Smooth muscle cell (in vitro differentiated cells): ENCODE measurements at regions not wholly inside any gene's neighbourhood (a gene's known extent, or its start where the extent isn't known, plus 50 kb on each side); places are given as distances from the start of the nearest gene placed in this dataset.

Experiments used
- DNase-seq: peaks from one replicate; lab custom pipeline; 2025; ENCODE audit not compliant: unreplicated experiment; lab: John Stamatoyannopoulos, UW
- H2AFZ ChIP-seq: fragments of 200-600 bp; sonication (generic); 2 replicates; pipeline ENCODE4 v1.6.0; 2016; ENCODE audit warnings: antibody characterized with exemption, low read depth, mild to moderate bottlenecking
- H3F3A ChIP-seq: fragments of 200-600 bp; sonication (generic); 2 replicates; pipeline ENCODE4 v1.6.0; 2017; ENCODE audit warnings: antibody characterized with exemption, low read depth
- H3K27ac ChIP-seq: fragments of 200-600 bp; sonication (generic); 2 replicates; pipeline ENCODE4 v1.5.1; 2016; ENCODE audit warnings: low read depth, mild to moderate bottlenecking
- H3K27me3 ChIP-seq: fragments of 200-600 bp; sonication (generic); 2 replicates; pipeline ENCODE4 v1.6.1; 2016; ENCODE audit warnings: low read depth, mild to moderate bottlenecking
- H3K36me3 ChIP-seq: fragments of 200-600 bp; sonication (generic); 2 replicates; pipeline ENCODE4 v1.5.1; 2016; ENCODE audit warnings: low read depth
- H3K4me1 ChIP-seq: fragments of 200-600 bp; sonication (generic); 2 replicates; pipeline ENCODE4 v1.5.1; 2016; ENCODE audit warnings: low read depth
- H3K4me2 ChIP-seq: fragments of 200-600 bp; sonication (generic); 2 replicates; pipeline ENCODE4 v1.6.0; 2016; ENCODE audit warnings: mild to moderate bottlenecking
- H3K4me3 ChIP-seq: fragments of 200-600 bp; sonication (generic); 2 replicates; pipeline ENCODE4 v1.5.1; 2016; ENCODE audit warnings: mild to moderate bottlenecking
- H3K79me2 ChIP-seq: fragments of 200-600 bp; sonication (generic); 2 replicates; pipeline ENCODE4 v1.6.0; 2016; ENCODE audit warnings: low read depth, mild to moderate bottlenecking
- H3K9ac ChIP-seq: fragments of 200-600 bp; sonication (generic); 2 replicates; pipeline ENCODE4 v1.6.0; 2016; ENCODE audit warnings: low read depth
- H3K9me3 ChIP-seq: fragments of 200-600 bp; sonication (generic); replicated peaks from 2 replicates; pipeline ENCODE4 v1.5.1; 2016; ENCODE audit warnings: low read depth
- H4K20me1 ChIP-seq: fragments of 200-600 bp; sonication (generic); 2 replicates; pipeline ENCODE4 v1.6.0; 2016; ENCODE audit warnings: low read depth
- WGBS: methylation state at CpG from one replicate; pipeline ENCODE4 v1.1.7; 2016; ENCODE audit warnings: low lambda C conversion rate; 5-methylcytosine and 5-hydroxymethylcytosine counted together
- TF ChIP-seq, protein P1 (sequence below): fragments of 200-600 bp; sonication (generic); IDR thresholded peaks from 2 replicates; pipeline ENCODE4 v1.5.1; 2017; ENCODE audit warnings: borderline replicate concordance, mild to moderate bottlenecking, antibody characterized with exemption; ENCODE audit not compliant: insufficient read depth, poor library complexity, severe bottlenecking

GRCh38 chr7:13028036-13028824 lies 340.8 kb downstream of the ARL4A start:
- 85% methylated on average over 4 of the region's 4 CpGs for WGBS

DNA sequence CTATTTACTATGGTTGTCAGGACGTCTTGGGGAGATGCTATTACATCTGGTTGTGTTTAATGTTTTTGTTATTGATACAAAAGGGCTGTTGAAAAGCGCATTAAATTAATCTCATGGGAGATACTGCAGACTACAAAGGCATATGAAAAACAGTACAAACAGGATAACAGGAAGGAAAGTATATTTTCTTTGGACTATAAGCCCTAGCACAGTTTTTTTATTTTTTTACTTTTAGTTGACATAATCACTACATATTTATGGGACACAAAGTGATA lies 341.3 kb downstream of the ARL4A start:
- Histone ChIP-seq H2AFZ (peak overlapping the region; percentile 5), H3K4me2 (no peak overlapping the region), H3K9ac (no peak overlapping the region), H4K20me1 (no peaks in the 10 kb centered on the region), H3K4me3 (no peak overlapping the region), H3K27me3 (no peaks in the 10 kb centered on the region), H3K36me3 (no peaks in the 10 kb centered on the region), H3K79me2 (no peaks in the 10 kb centered on the region), H3K27ac (no peak overlapping the region), H3K4me1 (peaks cover 18% of the 10 kb centered on the region), H3K9me3 (no peaks in the 10 kb centered on the region), H3F3A (no peaks in the 10 kb centered on the region)
- TF ChIP-seq, protein P1, sequence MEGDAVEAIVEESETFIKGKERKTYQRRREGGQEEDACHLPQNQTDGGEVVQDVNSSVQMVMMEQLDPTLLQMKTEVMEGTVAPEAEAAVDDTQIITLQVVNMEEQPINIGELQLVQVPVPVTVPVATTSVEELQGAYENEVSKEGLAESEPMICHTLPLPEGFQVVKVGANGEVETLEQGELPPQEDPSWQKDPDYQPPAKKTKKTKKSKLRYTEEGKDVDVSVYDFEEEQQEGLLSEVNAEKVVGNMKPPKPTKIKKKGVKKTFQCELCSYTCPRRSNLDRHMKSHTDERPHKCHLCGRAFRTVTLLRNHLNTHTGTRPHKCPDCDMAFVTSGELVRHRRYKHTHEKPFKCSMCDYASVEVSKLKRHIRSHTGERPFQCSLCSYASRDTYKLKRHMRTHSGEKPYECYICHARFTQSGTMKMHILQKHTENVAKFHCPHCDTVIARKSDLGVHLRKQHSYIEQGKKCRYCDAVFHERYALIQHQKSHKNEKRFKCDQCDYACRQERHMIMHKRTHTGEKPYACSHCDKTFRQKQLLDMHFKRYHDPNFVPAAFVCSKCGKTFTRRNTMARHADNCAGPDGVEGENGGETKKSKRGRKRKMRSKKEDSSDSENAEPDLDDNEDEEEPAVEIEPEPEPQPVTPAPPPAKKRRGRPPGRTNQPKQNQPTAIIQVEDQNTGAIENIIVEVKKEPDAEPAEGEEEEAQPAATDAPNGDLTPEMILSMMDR, result no peak
- DNase-seq, result no peak
- WGBS, result 70% methylated on average over 2 of the region's 2 CpGs

More at GRCh38 chr7:13028036-13028824, 340.8 kb downstream of the ARL4A start:
- no peak for DNase-seq
- no peak overlapping the region for H3K27ac ChIP-seq
- H3K4me2 ChIP-seq, result no peak overlapping the region
- H3K79me2 ChIP-seq, result no peaks in the 10 kb centered on the region
- peak overlapping the region; percentile 5 for H2AFZ ChIP-seq
- no peak overlapping the region for H3K4me3 ChIP-seq
- no peaks in the 10 kb centered on the region for H3K36me3 ChIP-seq
- TF ChIP-seq, protein P1, result no peak
- H3K27me3 ChIP-seq, result no peaks in the 10 kb centered on the region
- no peaks in the 10 kb centered on the region for H3K9me3 ChIP-seq
- H4K20me1 ChIP-seq, result no peaks in the 10 kb centered on the region
- H3K4me1 ChIP-seq, result peaks cover 13% of the 10 kb centered on the region
- H3F3A ChIP-seq, result no peaks in the 10 kb centered on the region
- no peak overlapping the region for H3K9ac ChIP-seq

GRCh38 chr7:13031468-13031867 lies 344.0 kb downstream of the ARL4A start:
- H3K9ac ChIP-seq, result no peak overlapping the region
- no peaks in the 10 kb centered on the region for H4K20me1 ChIP-seq
- no peak for DNase-seq
- H2AFZ ChIP-seq, result no peak overlapping the region
- H3K4me2 ChIP-seq, result no peak overlapping the region
- TF ChIP-seq, protein P1, result no peak
- no peaks in the 10 kb centered on the region for H3K79me2 ChIP-seq
- no peaks in the 10 kb centered on the region for H3F3A ChIP-seq
- 45% methylated on average over 3 of the region's 3 CpGs for WGBS
- no peaks in the 10 kb centered on the region for H3K9me3 ChIP-seq
- H3K4me1 ChIP-seq, result peaks cover 18% of the 10 kb centered on the region
- no peak overlapping the region for H3K4me3 ChIP-seq
- no peaks in the 10 kb centered on the region for H3K27me3 ChIP-seq
- H3K27ac ChIP-seq, result no peak overlapping the region
- no peaks in the 10 kb centered on the region for H3K36me3 ChIP-seq

GRCh38 chr7:13032084-13032483 lies 344.7 kb downstream of the ARL4A start:
- 90% methylated on average over 2 of the region's 2 CpGs for WGBS
- Histone ChIP-seq H3K27ac (no peak overlapping the region), H3K4me2 (no peak overlapping the region), H3F3A (no peaks in the 10 kb centered on the region), H3K79me2 (no peaks in the 10 kb centered on the region), H3K36me3 (no peaks in the 10 kb centered on the region), H3K4me1 (peaks cover 18% of the 10 kb centered on the region), H3K4me3 (no peak overlapping the region), H3K9me3 (no peaks in the 10 kb centered on the region), H2AFZ (no peak overlapping the region), H4K20me1 (no peaks in the 10 kb centered on the region), H3K27me3 (no peaks in the 10 kb centered on the region), H3K9ac (no peak overlapping the region)
- DNase-seq, result no peak
- TF ChIP-seq, protein P1, result no peak
